Thyroid gland (tissue), 4 donors: ENCODE measurements at regions not wholly inside any gene's neighbourhood (a gene's known extent, or its start where the extent isn't known, plus 50 kb on each side); places are given as distances from the start of the nearest gene placed in this dataset.
"Not testable (repeated sequence)": the region's sequence is repeated elsewhere in the genome, so short reads cannot be mapped to it uniquely, and the experiment has no call there.

Source experiments
- CTCF ChIP-seq, 6 experiments: fragments of 200-600 bp in 3 of 6; fragments of 450-650 bp in 3 of 6; sonication (generic) in 3 of 6; IDR thresholded peaks; one replicate each; pipeline ENCODE4 v1.5.1; 2016 to 2019; ENCODE audit warnings: antibody characterized with exemption in 6 of 6, mild to moderate bottlenecking in 2 of 6, inconsistent platforms in 1 of 6, moderate library complexity in 1 of 6
- POLR2A ChIP-seq, 2 donors: fragments of 450-650 bp; IDR thresholded peaks; one replicate each; pipeline ENCODE4 v1.6.1; 2017; ENCODE audit warnings: antibody characterized with exemption in 2 of 2, mild to moderate bottlenecking in 2 of 2, moderate library complexity in 1 of 2

GRCh38 chr4:20183131-20183530 lies 68.6 kb upstream of the SLIT2 start:
- TF ChIP-seq CTCF, POLR2A (IDR thresholded peaks at IDR 0.05): not testable (repeated sequence)
